ENCODE measurements at regions not wholly inside any gene's neighbourhood (a gene's known extent, or its start where the extent isn't known, plus 50 kb on each side); places are given as distances from the start of the nearest gene placed in this dataset.
"Not testable (repeated sequence)": the region's sequence is repeated elsewhere in the genome, so short reads cannot be mapped to it uniquely, and the experiment has no call there.

DNA sequence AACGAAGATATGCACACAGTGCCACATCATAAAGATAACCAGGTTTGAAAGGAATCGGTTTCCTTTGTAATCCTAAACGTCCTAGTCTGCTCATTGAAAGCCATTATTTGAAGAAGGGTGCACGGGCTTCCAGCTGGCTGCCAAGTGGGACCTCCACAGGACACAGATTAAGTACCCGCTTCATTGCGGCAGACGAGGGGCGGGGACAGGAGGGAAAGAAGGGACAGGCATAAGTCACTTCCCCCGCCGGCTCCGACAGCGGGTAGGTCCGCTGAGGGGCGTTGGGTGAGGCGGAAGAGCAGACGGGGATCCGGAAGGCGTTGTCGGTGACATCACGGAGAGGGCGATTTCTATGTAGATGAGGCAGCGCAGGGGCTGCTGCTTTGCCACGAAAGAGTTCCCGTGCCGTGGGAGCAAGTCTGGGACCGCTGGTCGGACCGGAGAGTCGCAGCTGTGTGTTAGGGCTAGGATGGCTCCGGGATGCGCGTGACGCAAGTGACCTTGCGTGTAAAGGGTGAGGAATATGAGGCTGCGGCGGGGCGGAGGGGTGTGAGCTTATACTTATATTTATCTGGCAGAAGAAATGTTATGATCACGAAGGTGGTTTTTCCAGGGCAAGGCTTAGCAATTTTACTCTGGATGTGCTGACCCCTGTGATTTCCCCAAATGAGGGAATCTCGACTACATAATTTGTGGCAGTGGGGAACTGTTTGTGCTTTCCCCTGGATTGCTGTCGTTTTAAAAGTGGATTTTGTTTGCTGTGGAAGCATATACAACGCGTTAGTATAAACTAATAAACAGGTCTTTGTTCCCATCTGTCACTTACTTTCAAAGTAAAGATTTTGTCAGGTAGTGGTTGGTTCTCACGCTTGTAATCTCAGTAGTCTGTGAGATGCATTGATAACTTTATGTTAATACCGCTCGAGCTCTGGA is 80.7 kb downstream of the PPIAL4G start:
- H3K9me3 ChIP-seq (ENCODE audit: low read length); CTCF ChIA-PET (ENCODE audit: low intra/inter-chr PET ratio, low total read pairs); H2AFZ ChIP-seq (ENCODE audit: low read length); H3K27me3 ChIP-seq (ENCODE audit: control insufficient read depth in 1 of 2, insufficient read depth in 2 of 2, low read length in 2 of 2); intact Hi-C loops (cut with micrococcal nuclease; ENCODE audit: unreplicated experiment); in situ Hi-C loops (cut with HindIII; ENCODE audit: extremely low pct_ligation_motif_present, low pct_unique_long_range_greater_than_20kb); H3K4me1 ChIP-seq (ENCODE audit: insufficient read depth, low read length); H4K20me1 ChIP-seq (ENCODE audit: insufficient read depth, low read length); H3K36me3 ChIP-seq (replicated peaks in 1 of 2; ENCODE audit: control insufficient read depth in 1 of 2, insufficient read depth in 2 of 2, low read length in 2 of 2); H3K79me2 ChIP-seq (ENCODE audit: insufficient read depth, low read length): not testable (repeated sequence)
- peak; percentile 34 for FAIRE-seq
- Histone ChIP-seq H3K4me2 (ENCODE audit: low read depth, low read length) (peak overlapping the region; percentile 78), H3K27ac (ENCODE audit: extremely low read length, insufficient read depth, low read length) (peak overlapping the region; percentile 65), H3K4me3 (replicated peaks in 1 of 3; ENCODE audit: insufficient read depth in 1 of 3, low read depth in 2 of 3, low read length in 3 of 3) (peak overlapping the region; percentile 69 to 83 (median 78)), H3K9ac (ENCODE audit: insufficient read depth, low read depth, low read length) (peak overlapping the region; percentile 79)
- ATAC-seq = peak; percentile 93
- 2% methylated on average over 44 of the region's 45 CpGs for WGBS (ENCODE audit: low lambda C conversion rate)
- POLR2A ChIA-PET = interaction anchor here (0.9 to 1.7 kb wide), 4 partner anchors 14 to 121 kb away, joined by 4 to 23 read pairs (median 6); no protein-coding TSS in a partner anchor
- TSS peak; percentile 96 for BruUV-seq (replicated peaks)
- peak; percentile 75 for DNase-seq (ENCODE audit: low spot score)
- TF ChIP-seq ERF (CRISPR knock-in tag; IDR thresholded peaks at IDR 0.05) = 0 out of 2 replicates have a peak, but pooled peaks have one; percentile 30
- TF ChIP-seq SNAPC2 (CRISPR knock-in tag; IDR thresholded peaks at IDR 0.05) = peak; percentile 100
- peak; percentile 68; the same call in 1 of the 2 replicates for TF ChIP-seq THAP9 (CRISPR knock-in tag; IDR thresholded peaks at IDR 0.05; ENCODE audit: borderline replicate concordance)
- peak; percentile 51 for TF ChIP-seq GATAD2A (CRISPR knock-in tag; IDR thresholded peaks at IDR 0.05)
- TF ChIP-seq, protein P1, sequence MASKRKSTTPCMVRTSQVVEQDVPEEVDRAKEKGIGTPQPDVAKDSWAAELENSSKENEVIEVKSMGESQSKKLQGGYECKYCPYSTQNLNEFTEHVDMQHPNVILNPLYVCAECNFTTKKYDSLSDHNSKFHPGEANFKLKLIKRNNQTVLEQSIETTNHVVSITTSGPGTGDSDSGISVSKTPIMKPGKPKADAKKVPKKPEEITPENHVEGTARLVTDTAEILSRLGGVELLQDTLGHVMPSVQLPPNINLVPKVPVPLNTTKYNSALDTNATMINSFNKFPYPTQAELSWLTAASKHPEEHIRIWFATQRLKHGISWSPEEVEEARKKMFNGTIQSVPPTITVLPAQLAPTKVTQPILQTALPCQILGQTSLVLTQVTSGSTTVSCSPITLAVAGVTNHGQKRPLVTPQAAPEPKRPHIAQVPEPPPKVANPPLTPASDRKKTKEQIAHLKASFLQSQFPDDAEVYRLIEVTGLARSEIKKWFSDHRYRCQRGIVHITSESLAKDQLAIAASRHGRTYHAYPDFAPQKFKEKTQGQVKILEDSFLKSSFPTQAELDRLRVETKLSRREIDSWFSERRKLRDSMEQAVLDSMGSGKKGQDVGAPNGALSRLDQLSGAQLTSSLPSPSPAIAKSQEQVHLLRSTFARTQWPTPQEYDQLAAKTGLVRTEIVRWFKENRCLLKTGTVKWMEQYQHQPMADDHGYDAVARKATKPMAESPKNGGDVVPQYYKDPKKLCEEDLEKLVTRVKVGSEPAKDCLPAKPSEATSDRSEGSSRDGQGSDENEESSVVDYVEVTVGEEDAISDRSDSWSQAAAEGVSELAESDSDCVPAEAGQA (IDR thresholded peaks at IDR 0.05; ENCODE audit: low read depth) = peak; percentile 76
- TF ChIP-seq, protein P1 (CRISPR knock-in tag; IDR thresholded peaks at IDR 0.05; ENCODE audit: borderline replicate concordance) = not testable (repeated sequence)
- TF ChIP-seq ARID5B (CRISPR knock-in tag; IDR thresholded peaks at IDR 0.05) = peak; percentile 61; the same call in 1 of the 2 replicates
- TF ChIP-seq HOXA3 (CRISPR knock-in tag; IDR thresholded peaks at IDR 0.05) = peak; percentile 93
- TF ChIP-seq POLR2G (IDR thresholded peaks at IDR 0.05; ENCODE audit: low read depth, low read length) = peak; percentile 57; the same call in 1 of the 2 replicates
- TF ChIP-seq FOXA3 (CRISPR knock-in tag; IDR thresholded peaks at IDR 0.05) = peak; percentile 22; the same call in 1 of the 2 replicates
